Adrenal gland (tissue), 9 donors: ENCODE measurements at regions not wholly inside any gene's neighbourhood (a gene's known extent, or its start where the extent isn't known, plus 50 kb on each side); places are given as distances from the start of the nearest gene placed in this dataset.

ENCODE experiments used
- DNase-seq, 7 donors: peaks; one replicate each; pipeline ENCODE4 v3.0.0-alpha.2; 2019 to 2020
- H3K27ac ChIP-seq, 5 donors: fragments of 200-600 bp; sonication (generic) in 4 of 5; 1 replicate in 3 of 5; 2 replicates in 2 of 5; pipeline versions ENCODE4 v1.5.1 to v1.8.0; 2016 to 2020; ENCODE audit warnings: mild to moderate bottlenecking in 1 of 5
- H3K27me3 ChIP-seq: fragments of 200-600 bp; 2 replicates; pipeline ENCODE4 v1.8.0; 2021
- H3K36me3 ChIP-seq, 2 donors: fragments of 200-600 bp; replicated peaks in 1 of 2; 1 replicate in 1 of 2; 2 replicates in 1 of 2; pipeline versions ENCODE4 v1.5.1 to v1.8.0; 2018 to 2022
- H3K4me1 ChIP-seq, 2 donors: fragments of 200-600 bp; replicated peaks in 1 of 2; 1 replicate in 1 of 2; 2 replicates in 1 of 2; pipeline versions ENCODE4 v1.5.1 to v1.8.0; 2018 to 2021
- H3K4me3 ChIP-seq, 4 donors: fragments of 200-600 bp; sonication (generic) in 3 of 4; one replicate each; pipeline ENCODE4 v1.5.1; 2016 to 2018
- H3K9me3 ChIP-seq, 3 donors: fragments of 200-600 bp; sonication (generic) in 1 of 3; replicated peaks in 1 of 3; 1 replicate in 2 of 3; 2 replicates in 1 of 3; pipeline versions ENCODE4 v1.5.1 to v1.8.0; 2016 to 2021
- POLR2A ChIP-seq, 2 donors: fragments of 450-650 bp; IDR thresholded peaks; one replicate each; pipeline ENCODE4 v1.6.1; 2017; ENCODE audit warnings: antibody characterized with exemption in 2 of 2, mild to moderate bottlenecking in 2 of 2, moderate library complexity in 1 of 2
- WGBS, 4 donors: extraction: QIAGEN DNeasy Blood & Tissue Kit in 2 of 4; methylation state at CpG; one replicate each; pipeline versions ENCODE4 v1.1.5 to v1.1.7; 2013 to 2017; 5-methylcytosine and 5-hydroxymethylcytosine counted together
- intact Hi-C, 2 donors: fragments of 100-400 bp; cut with DNase I; formaldehyde crosslinking; loops; one replicate each; pipeline versions ENCODE4 v1.14.1 to v1.15.0; 2022 to 2023
- TF ChIP-seq, protein P1 (sequence below), 6 experiments: fragments of 450-650 bp in 4 of 6; fragments of 200-600 bp in 2 of 6; sonication (generic) in 1 of 6; IDR thresholded peaks; 1 replicate in 5 of 6; 2 replicates in 1 of 6; pipeline versions ENCODE4 v1.5.1 to v1.8.0; 2016 to 2021; ENCODE audit warnings: antibody characterized with exemption in 6 of 6, mild to moderate bottlenecking in 2 of 6, moderate library complexity in 1 of 6
- donor health status: healthy with polysubstance abuse.
- donor health status: Bipolar disorder and iron deficiency.
- donor health status: DM: yes; HTN: yes; CAD: no.
- donor health status: DM: no; HTN: no; CAD: no.
- donor health status: DM: no; HTN: no; CAD: no.

DNA sequence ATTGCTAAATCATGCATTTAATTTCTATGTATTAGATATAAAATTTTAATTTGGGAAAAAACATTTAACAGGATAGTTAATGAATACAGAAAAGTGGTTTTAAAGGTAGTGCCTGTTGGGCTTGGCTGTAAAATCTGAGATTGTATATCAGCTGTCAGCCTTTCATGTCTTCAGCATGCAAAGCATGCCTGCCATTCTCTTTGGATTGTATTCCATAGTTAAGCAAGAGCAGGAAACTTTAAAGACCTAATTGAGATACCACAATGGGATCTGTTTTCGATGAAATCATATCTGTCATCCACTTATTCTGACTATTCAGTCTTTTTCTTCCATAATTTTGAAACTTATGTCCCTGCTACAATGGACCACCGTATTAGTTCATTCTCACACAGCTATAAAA lies 451.0 kb upstream of the DDI1 start:
- TF ChIP-seq, protein P1, sequence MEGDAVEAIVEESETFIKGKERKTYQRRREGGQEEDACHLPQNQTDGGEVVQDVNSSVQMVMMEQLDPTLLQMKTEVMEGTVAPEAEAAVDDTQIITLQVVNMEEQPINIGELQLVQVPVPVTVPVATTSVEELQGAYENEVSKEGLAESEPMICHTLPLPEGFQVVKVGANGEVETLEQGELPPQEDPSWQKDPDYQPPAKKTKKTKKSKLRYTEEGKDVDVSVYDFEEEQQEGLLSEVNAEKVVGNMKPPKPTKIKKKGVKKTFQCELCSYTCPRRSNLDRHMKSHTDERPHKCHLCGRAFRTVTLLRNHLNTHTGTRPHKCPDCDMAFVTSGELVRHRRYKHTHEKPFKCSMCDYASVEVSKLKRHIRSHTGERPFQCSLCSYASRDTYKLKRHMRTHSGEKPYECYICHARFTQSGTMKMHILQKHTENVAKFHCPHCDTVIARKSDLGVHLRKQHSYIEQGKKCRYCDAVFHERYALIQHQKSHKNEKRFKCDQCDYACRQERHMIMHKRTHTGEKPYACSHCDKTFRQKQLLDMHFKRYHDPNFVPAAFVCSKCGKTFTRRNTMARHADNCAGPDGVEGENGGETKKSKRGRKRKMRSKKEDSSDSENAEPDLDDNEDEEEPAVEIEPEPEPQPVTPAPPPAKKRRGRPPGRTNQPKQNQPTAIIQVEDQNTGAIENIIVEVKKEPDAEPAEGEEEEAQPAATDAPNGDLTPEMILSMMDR (IDR thresholded peaks at IDR 0.05), result no peak
- no peak for TF ChIP-seq POLR2A (IDR thresholded peaks at IDR 0.05)
- 44 to 87% (median 77%) methylated on average over 2 of the region's 2 CpGs for WGBS, 4 donors
- H3K27me3 ChIP-seq, result no peaks in the 10 kb centered on the region
- no peaks in the 10 kb centered on the region for H3K36me3 ChIP-seq
- peaks cover 0 to 15% of the 10 kb centered on the region in 2 donors for H3K4me1 ChIP-seq
- no peak overlapping the region for H3K4me3 ChIP-seq
- DNase-seq, result no peak
- H3K27ac ChIP-seq, result no peak overlapping the region
- intact Hi-C loops, result no loop called here
- no peaks in the 10 kb centered on the region for H3K9me3 ChIP-seq

DNA sequence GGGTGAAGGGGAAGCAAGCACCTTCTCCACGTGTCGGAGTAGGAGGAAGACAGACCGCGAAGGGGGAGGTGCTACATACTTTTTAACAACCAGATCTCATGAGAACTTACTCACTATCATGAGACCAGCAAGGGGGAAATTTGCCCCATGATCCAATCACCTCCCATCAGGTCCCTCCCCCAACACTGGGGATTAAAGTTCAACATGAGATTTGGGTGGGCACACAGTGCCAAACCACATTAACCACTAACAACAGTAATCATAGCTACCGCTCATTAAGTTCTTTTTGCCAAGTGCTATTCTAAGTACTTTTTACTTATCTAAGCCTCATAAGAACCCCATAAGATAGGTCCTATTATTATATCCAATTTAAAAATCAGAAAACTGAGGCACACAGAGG lies 450.5 kb upstream of the DDI1 start:
- Histone ChIP-seq H3K4me1 (peaks cover 0 to 15% of the 10 kb centered on the region in 2 donors), H3K4me3 (no peak overlapping the region), H3K9me3 (no peaks in the 10 kb centered on the region), H3K36me3 (no peaks in the 10 kb centered on the region), H3K27me3 (no peaks in the 10 kb centered on the region), H3K27ac (no peak overlapping the region)
- DNase-seq, result no peak
- no peak for TF ChIP-seq POLR2A (IDR thresholded peaks at IDR 0.05)
- TF ChIP-seq, protein P1 (IDR thresholded peaks at IDR 0.05), result no peak
- WGBS, 4 donors, result 71 to 91% (median 80%) methylated on average over 5 of the region's 5 CpGs
- intact Hi-C loops, result no loop called here

DNA sequence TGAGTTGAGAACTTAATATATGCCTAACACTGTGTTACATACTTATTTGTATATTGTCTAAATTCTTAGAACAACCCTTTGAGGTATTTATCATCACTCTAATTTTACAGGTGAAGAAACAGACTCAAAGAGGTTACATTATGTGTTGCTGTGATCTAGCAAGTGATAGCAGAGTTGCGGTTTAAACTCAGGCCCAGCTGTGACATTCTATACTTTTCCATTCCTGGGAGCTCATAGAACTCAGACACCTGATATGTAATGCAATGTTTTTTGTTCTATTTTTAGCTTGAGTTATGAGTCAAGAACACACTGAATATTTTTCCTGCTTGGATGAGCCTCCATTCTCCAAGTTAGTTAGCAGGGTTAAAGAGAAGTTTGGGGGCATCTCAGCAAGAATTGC lies 449.7 kb upstream of the DDI1 start:
- intact Hi-C loops, result no loop called here
- TF ChIP-seq POLR2A (IDR thresholded peaks at IDR 0.05), result no peak
- TF ChIP-seq, protein P1 (IDR thresholded peaks at IDR 0.05), result no peak

DNA sequence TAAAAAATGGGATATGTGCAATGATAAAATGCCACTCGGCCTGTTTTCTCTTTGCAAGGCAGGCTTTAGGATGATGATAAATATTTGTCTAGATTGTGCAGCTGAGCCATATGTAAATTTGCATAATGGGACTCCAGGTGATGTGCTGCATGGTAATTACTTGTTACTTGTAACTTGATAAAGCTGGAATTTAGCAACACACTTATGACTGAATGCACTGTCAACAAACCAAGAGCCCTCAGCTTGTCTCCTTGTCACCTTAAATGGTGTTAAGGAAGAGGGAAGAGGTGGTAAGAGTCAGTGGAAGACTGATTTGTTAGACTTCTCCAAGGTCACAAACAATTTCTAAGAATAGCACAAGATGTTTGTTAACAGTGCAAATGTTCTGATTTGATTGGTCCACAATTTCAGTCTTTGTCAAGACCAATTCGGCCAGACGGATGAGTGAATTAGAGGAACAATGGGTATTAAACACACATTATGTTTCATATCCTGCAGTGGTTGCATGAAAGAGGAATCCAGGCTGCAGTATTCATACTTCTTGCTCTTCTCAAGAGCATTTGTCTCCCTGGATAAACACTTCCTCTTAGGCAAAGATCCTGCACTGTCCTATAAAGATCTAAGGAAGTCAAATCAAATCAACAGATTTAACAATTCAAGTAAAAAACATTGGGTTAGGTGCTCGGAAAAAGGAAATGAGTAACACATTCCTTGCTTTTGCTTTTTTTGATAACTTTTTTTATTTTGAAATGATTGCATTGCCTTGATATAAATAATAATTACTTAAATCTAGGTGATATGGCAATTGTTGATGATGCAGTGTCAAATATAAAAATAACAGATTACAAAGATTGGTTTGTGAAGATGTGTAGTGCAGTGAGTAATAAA lies 448.3 kb upstream of the DDI1 start:
- Histone ChIP-seq H3K27me3 (no peaks in the 10 kb centered on the region), H3K4me1 (peaks cover 0 to 15% of the 10 kb centered on the region in 2 donors), H3K36me3 (no peaks in the 10 kb centered on the region), H3K9me3 (no peaks in the 10 kb centered on the region), H3K27ac (no peak overlapping the region), H3K4me3 (no peak overlapping the region)
- 63 to 70% (median 66%) methylated on average over 4 of the region's 4 CpGs for WGBS, 4 donors
- intact Hi-C loops, result no loop called here
- DNase-seq, result no peak
- no peak for TF ChIP-seq POLR2A (IDR thresholded peaks at IDR 0.05)
- TF ChIP-seq, protein P1 (IDR thresholded peaks at IDR 0.05), result no peak

More for the DNA sequence above, 449.7 kb upstream of the DDI1 start:
- no peak for DNase-seq
- Histone ChIP-seq H3K4me3 (no peak overlapping the region), H3K36me3 (no peaks in the 10 kb centered on the region), H3K4me1 (peaks cover 0 to 15% of the 10 kb centered on the region in 2 donors), H3K27ac (no peak overlapping the region), H3K9me3 (no peaks in the 10 kb centered on the region), H3K27me3 (no peaks in the 10 kb centered on the region)
- WGBS, 4 donors, result 84 to 100% (median 91%) methylated on average over 1 of the region's 1 CpG
